VCaP (cell line): ENCODE measurements at regions not wholly inside any gene's neighbourhood (a gene's known extent, or its start where the extent isn't known, plus 50 kb on each side); places are given as distances from the start of the nearest gene placed in this dataset.
A peak's percentile ranks its signal among the peaks of the same experiment; 100 is the strongest.

Source experiments
- H3K27ac ChIP-seq: fragments of 450-650 bp; 2 replicates; pipeline ENCODE4 v1.5.1; 2017
- CTCF ChIP-seq: fragments of 450-650 bp; conservative IDR thresholded peaks from 2 replicates; pipeline ENCODE4 v1.5.1; 2017; ENCODE audit warnings: mild to moderate bottlenecking, moderate library complexity

DNA sequence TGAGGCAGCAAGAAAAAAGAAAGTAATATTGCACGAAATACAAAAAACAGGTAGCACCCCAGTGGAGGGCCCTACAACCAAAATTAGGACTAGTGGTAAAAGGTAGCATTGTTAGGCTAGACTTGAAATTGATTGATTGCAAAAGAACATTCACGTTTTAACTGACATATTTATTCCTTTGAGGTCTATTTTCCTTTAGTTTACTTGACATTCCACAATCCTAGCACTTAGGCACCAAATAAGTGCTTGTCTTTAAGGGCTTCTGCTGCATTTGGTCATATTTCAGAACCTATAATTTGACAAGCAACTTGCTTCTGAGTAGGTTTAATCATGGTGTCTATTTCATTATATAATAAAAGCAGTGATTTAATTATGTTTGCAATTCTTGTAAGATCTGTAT lies 642.7 kb upstream of the AGTR1 start:
- no peak for TF ChIP-seq CTCF
- no peak overlapping the region for H3K27ac ChIP-seq

DNA sequence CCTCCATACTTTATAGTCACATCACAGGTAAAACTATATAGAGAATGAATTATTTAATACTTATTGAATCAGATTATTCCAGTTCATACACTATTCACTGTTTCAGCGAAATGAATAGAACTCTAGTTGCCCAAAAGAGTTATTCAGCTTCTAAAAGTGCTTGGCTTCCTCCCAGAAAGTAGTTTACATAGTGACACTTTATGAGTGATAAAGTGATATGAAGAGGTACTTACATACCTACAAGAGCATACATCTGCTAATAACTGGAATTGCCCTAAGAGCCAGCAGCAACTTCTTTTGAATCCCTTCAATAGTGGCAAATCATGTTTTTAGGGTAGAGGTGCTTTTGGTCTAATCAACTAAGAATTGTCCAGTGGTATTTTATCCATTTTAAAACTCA lies 635.1 kb upstream of the AGTR1 start:
- TF ChIP-seq CTCF, result no peak

DNA sequence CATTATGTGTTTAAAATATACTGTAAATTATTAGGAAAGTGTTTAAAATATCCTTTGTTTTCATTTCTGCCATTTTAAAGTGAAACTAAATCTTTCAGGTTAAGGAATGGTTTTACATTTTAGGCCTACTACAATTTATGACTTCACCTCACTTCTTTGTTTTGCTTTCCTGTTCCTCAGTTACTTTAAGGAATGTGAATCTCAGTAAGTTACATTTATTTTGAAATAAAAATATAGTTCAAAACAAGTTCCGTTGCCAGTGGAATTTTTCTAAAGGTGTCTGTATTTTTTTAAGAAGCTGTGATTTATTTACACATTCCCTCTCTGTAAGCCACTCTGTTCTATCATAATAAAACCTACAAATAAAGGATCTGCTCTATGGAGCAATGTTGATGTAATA lies 630.9 kb upstream of the AGTR1 start:
- no peak overlapping the region for H3K27ac ChIP-seq
- no peak for TF ChIP-seq CTCF

More for the DNA sequence above, 635.1 kb upstream of the AGTR1 start:
- no peak overlapping the region for H3K27ac ChIP-seq

- no peak overlapping the region for H3K27ac ChIP-seq
- no peak for TF ChIP-seq CTCF
Observed at GRCh38 chr3:148068466-148068865, 629.2 kb upstream of the AGTR1 start.

DNA sequence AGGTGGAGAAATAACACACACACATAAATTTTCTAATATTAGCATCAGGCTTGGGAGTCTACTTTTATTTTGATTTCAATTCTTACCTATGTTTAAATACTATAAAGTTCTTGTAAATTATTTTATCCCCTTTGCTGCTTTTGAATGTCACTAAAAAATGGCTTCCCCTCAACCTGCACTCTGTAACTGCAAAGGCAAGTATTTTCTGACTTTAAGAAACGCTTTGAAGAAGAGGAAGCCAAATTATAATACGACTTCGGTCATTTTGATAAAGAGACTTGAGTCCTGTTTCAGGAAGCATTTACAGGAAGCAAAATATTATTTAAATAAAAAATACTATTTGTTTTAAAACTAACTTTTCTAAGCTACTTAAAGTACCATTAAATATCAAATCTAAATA lies 627.7 kb upstream of the AGTR1 start:
- H3K27ac ChIP-seq, result no peak overlapping the region
- no peak for TF ChIP-seq CTCF

- TF ChIP-seq CTCF, result no peak
- peak overlapping the region; percentile 29; the same call in 1 of the 2 replicates for H3K27ac ChIP-seq
Observed at GRCh38 chr3:148073721-148074456, 623.8 kb upstream of the AGTR1 start.

DNA sequence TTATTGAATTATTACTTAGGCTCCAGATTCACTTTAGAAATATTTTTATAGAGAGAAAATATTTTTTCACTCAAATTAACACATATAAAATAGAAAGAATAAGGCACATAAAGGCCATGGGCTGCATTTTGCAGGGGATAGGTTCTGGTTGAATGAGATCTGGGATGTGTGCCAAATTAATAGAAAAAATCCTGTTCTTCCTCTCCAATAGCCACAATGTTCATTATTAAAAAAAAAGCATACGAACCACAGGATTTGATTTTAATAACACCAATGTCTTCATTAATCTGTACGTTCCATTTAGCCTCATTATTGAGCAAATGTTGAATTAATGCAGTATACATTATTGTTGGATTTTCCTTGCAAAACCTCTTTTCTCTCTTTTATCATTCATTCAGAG lies 622.8 kb upstream of the AGTR1 start:
- H3K27ac ChIP-seq, result peak overlapping the region; percentile 29
- no peak for TF ChIP-seq CTCF
